ENCODE measurements at regions not wholly inside any gene's neighbourhood (a gene's known extent, or its start where the extent isn't known, plus 50 kb on each side); places are given as distances from the start of the nearest gene placed in this dataset.

GRCh38 chr5:119820016-119820415, 190.7 kb downstream of the FAM170A start:
- Histone ChIP-seq H3K27me3 (ENCODE audit: control insufficient read depth, low read length) (peaks cover 2% of the 10 kb centered on the region; the same call in 1 of the 2 replicates), H3K36me3 (ENCODE audit: control insufficient read depth, low read length) (no peaks in the 10 kb centered on the region), H3F3A (ENCODE audit: control insufficient read depth, insufficient read depth) (no peaks in the 10 kb centered on the region), H3K9me3 (ENCODE audit: control insufficient read depth, insufficient read depth, low read length) (no peaks in the 10 kb centered on the region), H3K4me3 (ENCODE audit: low read length) (no peak overlapping the region), H3K4me1 (ENCODE audit: control insufficient read depth, low read length) (no peaks in the 10 kb centered on the region), H4K20me1 (ENCODE audit: control insufficient read depth, insufficient read depth, low read depth, low read length) (no peaks in the 10 kb centered on the region), H3K79me2 (ENCODE audit: control insufficient read depth, low read length) (no peaks in the 10 kb centered on the region), H3K27ac (ENCODE audit: low read depth, low read length) (no peak overlapping the region), H3K9me2 (replicated peaks; ENCODE audit: control insufficient read depth, low read length) (no peaks in the 10 kb centered on the region), H3K4me2 (ENCODE audit: low read length) (no peak overlapping the region)
- no peak for TF ChIP-seq EZH2phosphoT487 (IDR thresholded peaks at IDR 0.05; ENCODE audit: borderline replicate concordance, low read length)

- H3K4me2 ChIP-seq (ENCODE audit: low read length) = no peak overlapping the region
- no peaks in the 10 kb centered on the region for H3K9me2 ChIP-seq (replicated peaks; ENCODE audit: control insufficient read depth, low read length)
- H3K4me1 ChIP-seq (ENCODE audit: control insufficient read depth, low read length) = no peaks in the 10 kb centered on the region
- H3K27me3 ChIP-seq (ENCODE audit: control insufficient read depth, low read length) = peaks cover 2% of the 10 kb centered on the region; the same call in 1 of the 2 replicates
- H3K9me3 ChIP-seq (ENCODE audit: control insufficient read depth, insufficient read depth, low read length) = no peaks in the 10 kb centered on the region
- TF ChIP-seq CTCF (IDR thresholded peaks at IDR 0.05; ENCODE audit: low read depth, low read length, poor library complexity, severe bottlenecking) (no peak), EZH2phosphoT487 (IDR thresholded peaks at IDR 0.05; ENCODE audit: borderline replicate concordance, low read length) (no peak)
- H4K20me1 ChIP-seq (ENCODE audit: control insufficient read depth, insufficient read depth, low read depth, low read length) = no peaks in the 10 kb centered on the region
- no peaks in the 10 kb centered on the region for H3K79me2 ChIP-seq (ENCODE audit: control insufficient read depth, low read length)
- no peak overlapping the region for H3K4me3 ChIP-seq (ENCODE audit: low read length)
- no peak overlapping the region for H3K27ac ChIP-seq (ENCODE audit: low read depth, low read length)
- no peaks in the 10 kb centered on the region for H3K36me3 ChIP-seq (ENCODE audit: control insufficient read depth, low read length)
- H3F3A ChIP-seq (ENCODE audit: control insufficient read depth, insufficient read depth) = no peaks in the 10 kb centered on the region
Measured at GRCh38 chr5:119820608-119821007, 191.2 kb downstream of the FAM170A start.

DNA sequence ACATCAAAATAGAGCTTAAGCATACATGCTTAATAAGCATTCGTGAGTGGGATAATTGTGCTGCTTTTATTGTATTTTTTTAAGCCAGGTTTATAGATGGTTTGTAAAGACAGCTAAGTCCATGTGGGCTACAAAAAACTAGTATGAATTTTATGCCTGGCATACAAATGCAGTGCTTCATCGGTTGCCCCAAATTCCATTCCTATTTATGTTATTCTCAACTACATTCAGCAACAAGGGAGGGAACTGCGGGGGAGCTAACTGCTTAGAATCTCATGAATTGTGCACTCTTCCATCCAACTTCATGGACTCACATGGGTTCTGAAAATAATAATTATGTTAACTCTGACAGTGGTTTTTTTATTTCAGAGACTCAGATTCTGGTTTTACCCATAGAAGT, 199.2 kb downstream of the FAM170A start:
- no peak overlapping the region for H3K4me2 ChIP-seq (ENCODE audit: low read length)
- no peak for TF ChIP-seq EZH2phosphoT487 (IDR thresholded peaks at IDR 0.05; ENCODE audit: borderline replicate concordance, low read length)
- TF ChIP-seq CTCF (IDR thresholded peaks at IDR 0.05; ENCODE audit: low read depth, low read length, poor library complexity, severe bottlenecking) = no peak
- H3K36me3 ChIP-seq (ENCODE audit: control insufficient read depth, low read length) = no peaks in the 10 kb centered on the region
- H3F3A ChIP-seq (ENCODE audit: control insufficient read depth, insufficient read depth) = no peaks in the 10 kb centered on the region
- H3K9me2 ChIP-seq (replicated peaks; ENCODE audit: control insufficient read depth, low read length) = no peaks in the 10 kb centered on the region
- no peaks in the 10 kb centered on the region for H4K20me1 ChIP-seq (ENCODE audit: control insufficient read depth, insufficient read depth, low read depth, low read length)
- H3K27ac ChIP-seq (ENCODE audit: low read depth, low read length) = no peak overlapping the region
- no peaks in the 10 kb centered on the region for H3K9me3 ChIP-seq (ENCODE audit: control insufficient read depth, insufficient read depth, low read length)
- H3K79me2 ChIP-seq (ENCODE audit: control insufficient read depth, low read length) = no peaks in the 10 kb centered on the region
- H3K4me3 ChIP-seq (ENCODE audit: low read length) = no peak overlapping the region
- no peaks in the 10 kb centered on the region for H3K4me1 ChIP-seq (ENCODE audit: control insufficient read depth, low read length)
- no peaks in the 10 kb centered on the region for H3K27me3 ChIP-seq (ENCODE audit: control insufficient read depth, low read length)

GRCh38 chr5:119829341-119829740, 200.0 kb downstream of the FAM170A start:
- no peaks in the 10 kb centered on the region for H3K79me2 ChIP-seq (ENCODE audit: control insufficient read depth, low read length)
- H3K9me2 ChIP-seq (replicated peaks; ENCODE audit: control insufficient read depth, low read length) = no peaks in the 10 kb centered on the region
- no peaks in the 10 kb centered on the region for H3K27me3 ChIP-seq (ENCODE audit: control insufficient read depth, low read length)
- H3K27ac ChIP-seq (ENCODE audit: low read depth, low read length) = no peak overlapping the region
- H3K36me3 ChIP-seq (ENCODE audit: control insufficient read depth, low read length) = no peaks in the 10 kb centered on the region
- H3K9me3 ChIP-seq (ENCODE audit: control insufficient read depth, insufficient read depth, low read length) = no peaks in the 10 kb centered on the region
- no peak for TF ChIP-seq EZH2phosphoT487 (IDR thresholded peaks at IDR 0.05; ENCODE audit: borderline replicate concordance, low read length)
- TF ChIP-seq CTCF (IDR thresholded peaks at IDR 0.05; ENCODE audit: low read depth, low read length, poor library complexity, severe bottlenecking) = no peak
- H3F3A ChIP-seq (ENCODE audit: control insufficient read depth, insufficient read depth) = no peaks in the 10 kb centered on the region
- H3K4me3 ChIP-seq (ENCODE audit: low read length) = no peak overlapping the region
- no peaks in the 10 kb centered on the region for H4K20me1 ChIP-seq (ENCODE audit: control insufficient read depth, insufficient read depth, low read depth, low read length)
- H3K4me1 ChIP-seq (ENCODE audit: control insufficient read depth, low read length) = no peaks in the 10 kb centered on the region
- no peak overlapping the region for H3K4me2 ChIP-seq (ENCODE audit: low read length)

All from DOHH2 (cell line).